DMS 273 treated with DMSO at 0.1 percent for 48 hours (cell line): ENCODE measurements at regions not wholly inside any gene's neighbourhood (a gene's known extent, or its start where the extent isn't known, plus 50 kb on each side); places are given as distances from the start of the nearest gene placed in this dataset.

Experiments used
- DNase-seq: peaks from one replicate; lab custom pipeline; 2025; lab: John Stamatoyannopoulos, UW

DNA sequence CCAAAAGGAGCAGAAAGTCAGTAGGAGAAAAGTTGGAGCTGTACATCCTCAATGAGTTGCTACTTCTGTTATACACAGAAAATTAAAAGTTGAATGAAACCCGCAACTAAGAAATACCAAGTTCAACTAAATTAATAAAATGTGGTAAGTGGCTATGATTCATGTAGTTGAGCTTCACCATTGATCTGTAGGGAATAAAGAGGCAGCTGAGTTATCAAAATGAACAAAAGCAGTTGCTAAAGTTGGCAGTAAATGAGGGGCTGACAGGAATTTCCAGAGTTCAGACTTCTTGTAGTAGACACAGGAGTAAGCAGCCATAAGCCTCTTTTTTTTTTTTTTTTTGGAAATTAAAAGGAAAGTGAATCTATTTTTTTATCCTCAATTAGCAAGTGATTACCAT, 234.6 kb downstream of the POSTN start:
- no peak for DNase-seq

DNA sequence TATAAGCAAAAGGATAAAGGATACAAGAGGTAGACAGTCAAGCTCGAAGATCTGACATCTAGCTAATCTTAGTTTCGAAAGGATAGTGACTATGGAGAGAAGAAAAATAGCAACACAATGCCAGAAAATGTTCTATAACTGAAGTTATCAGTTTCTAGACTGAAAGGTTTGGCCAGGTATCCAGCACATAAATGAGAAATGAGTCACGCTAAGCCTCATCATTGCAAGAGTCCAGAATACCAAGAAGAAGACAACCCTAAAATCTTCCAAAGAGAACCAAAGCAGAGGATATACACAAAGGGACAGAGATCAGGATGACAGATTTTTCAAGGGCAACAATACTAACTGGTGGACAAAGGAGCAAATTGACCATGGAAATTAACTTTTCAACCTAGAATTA, 237.0 kb downstream of the POSTN start:
- DNase-seq = no peak

DNA sequence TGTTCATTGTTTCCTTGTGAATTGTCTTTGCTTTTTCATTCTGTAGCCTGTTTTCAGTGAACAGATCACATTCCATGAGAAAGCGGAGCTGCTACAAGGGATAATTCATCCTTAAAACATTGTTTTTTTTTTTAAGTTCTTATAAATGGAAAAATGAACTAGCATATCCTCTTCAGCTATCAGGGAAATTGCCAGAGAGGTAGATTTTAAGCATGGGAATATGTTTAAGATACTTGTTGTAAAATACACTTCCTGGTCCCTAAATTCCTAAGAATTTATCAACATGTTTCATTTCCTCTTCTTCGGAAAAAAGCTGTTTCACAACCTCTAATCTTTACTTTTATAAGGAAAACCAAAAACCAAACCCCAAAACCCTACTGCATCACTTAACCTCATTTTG, 238.0 kb downstream of the POSTN start:
- DNase-seq = no peak

DNA sequence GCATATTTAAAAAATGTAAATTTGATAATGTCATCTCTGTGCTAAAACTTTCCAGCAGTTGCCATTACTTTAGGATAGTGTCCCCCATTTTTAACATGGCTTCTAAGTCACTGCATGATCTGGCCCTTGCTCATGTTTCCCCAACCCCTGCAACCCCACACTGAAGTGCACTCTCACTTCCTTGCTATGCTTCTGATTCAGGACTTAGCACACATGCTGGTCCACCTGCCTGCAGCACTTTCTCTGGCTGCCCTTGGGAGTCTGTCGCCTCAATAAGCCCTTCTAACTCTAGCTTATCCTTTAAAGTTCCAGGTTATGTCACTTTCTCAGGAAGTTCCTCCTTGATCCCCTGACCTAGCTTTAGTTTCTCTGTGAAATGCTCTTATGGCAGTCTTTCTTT, 241.0 kb downstream of the POSTN start:
- no peak for DNase-seq

DNA sequence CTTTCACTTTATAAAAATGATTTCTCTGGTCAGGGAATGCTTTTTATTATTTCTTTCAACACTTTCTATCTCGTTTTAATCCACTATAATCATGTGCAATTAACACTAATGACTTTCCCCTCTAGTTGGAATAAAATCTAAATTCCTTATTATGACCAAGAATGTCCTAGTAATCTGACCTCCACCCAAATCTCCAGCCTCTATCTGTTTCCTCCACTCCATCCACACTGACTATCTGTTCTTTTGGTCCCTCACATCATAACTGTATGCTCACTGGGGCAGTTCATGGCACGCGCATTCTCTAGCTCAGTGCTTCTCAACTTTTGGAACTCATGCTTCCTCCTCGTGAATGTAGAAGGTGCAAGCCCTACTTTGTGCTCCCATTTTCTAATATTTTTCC, 244.7 kb downstream of the POSTN start:
- DNase-seq = no peak

DNA sequence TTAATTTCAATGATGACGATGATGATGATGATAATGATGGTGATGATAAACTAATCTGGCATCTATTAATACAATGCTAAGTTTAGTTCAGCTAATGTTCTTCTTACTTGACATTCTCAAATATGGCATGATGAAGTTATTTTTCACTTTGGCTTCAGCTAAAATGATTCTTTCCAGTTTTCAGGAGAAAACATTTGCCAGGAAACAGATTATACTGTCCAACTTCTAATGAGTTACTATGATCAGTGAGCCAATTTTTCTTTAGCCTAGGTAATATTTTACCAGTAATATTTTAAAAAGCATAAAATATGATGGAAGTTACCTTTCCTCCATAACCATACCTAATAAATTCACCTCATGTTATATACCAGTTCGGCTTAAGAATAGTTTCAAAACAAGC, 245.7 kb upstream of the CSNK1A1L start:
- DNase-seq = no peak

DNA sequence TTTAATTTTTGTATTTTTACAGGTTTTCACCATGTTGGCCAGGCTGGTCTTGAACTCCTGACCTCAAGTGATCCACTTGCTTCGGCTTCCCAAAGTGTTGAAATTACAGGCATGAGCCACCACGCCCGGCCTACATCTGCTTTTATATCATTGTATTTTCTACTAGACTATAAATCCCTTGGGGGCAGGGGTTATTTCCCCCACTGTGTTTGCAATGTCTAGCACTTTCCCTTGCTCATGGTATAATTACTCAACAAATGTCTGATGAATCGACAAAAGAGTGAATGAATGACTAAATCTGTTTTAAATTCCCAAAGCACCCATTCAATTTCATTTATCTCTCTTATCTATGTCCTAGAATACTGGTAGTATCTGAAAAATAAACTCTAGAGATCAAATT, 244.5 kb upstream of the CSNK1A1L start:
- DNase-seq = no peak

DNA sequence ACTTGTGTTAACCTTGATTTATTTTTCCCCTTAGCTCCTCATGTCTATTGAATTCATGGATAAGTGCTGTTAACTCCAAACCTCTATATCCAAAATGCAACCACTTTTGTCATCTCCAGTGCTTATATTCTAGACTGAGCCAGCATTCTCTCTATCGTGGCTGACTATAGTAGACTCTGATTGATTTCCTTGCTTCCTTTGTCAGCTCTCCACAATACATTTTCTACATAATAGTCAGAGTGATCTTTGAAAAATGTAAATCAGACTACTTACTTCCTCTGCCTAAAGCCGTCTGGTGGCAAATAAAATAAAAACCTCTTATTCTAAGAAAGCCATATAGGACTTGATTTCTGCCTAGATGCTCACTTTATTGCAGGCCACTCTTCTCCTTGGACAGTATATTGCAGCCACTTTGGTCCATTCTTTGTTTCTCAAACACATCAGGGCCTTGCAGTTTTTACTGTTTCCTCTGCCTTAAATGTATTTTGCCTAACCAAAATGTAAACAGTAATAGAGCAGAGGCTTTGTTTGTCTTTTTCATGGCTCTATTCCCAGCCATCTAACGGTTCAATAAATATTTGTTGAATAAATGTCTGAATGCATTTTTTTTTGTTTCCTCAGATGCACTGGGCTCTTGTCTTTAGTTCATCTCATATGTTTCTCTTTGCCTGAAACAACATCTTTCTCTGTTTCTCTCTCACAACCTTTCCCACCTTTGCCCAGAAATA, 243.6 kb upstream of the CSNK1A1L start:
- DNase-seq = no peak

DNA sequence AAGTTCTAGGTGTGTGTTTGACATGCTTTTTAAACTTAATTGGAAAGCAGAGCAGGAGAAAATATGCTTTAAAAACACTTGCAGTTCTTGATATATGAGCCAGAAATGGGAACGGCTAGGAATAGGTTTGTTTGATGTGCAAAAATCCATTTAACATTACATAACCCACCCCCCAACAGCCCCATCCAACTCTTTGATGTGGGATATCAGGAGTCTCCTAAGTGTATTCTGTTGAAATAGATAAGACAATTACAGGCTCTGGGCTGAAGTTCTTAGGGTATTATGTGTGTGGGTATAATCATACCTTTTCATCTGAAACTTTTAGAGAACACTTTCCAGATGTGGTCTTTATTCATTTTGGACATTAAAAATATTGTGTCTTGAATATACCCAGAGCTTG, 240.4 kb upstream of the CSNK1A1L start:
- DNase-seq = no peak

DNA sequence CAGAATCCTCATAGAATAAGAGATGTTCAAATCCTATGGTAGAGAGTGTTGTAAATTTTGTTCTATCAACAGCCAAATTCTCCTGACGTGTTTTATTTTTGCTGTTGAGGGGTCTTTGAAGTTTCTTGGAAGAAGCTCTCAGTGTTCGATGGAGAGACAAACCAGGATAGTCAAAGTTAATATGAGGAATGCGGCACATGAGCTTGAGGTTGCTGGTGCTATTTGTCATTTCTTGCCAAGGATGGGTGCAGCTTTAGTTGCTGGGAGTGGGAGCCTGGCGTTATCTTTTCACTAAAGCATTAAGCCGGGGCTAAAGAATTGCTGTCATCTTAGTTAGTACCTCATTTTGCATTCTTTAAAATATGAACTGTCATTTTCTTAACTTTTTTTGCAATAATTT, 239.9 kb upstream of the CSNK1A1L start:
- no peak for DNase-seq

DNA sequence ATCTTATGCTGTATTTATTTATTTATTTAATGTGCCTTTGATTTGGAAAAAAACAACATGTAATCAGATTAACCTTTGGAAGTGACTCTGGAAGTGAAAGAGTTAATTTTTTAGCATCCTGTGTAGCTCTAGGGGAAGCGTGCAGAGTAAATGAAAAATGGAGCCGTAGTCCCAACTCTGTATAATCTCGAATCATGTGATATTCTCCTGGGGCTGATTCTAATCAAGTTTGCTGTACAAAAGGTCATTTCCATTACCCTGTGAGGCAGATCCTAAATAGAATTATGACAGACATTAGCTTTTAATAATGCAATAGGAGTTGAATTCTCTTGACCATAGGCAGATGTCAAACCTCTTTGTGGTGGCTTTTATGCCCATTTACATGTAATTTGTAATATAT, 238.6 kb upstream of the CSNK1A1L start:
- no peak for DNase-seq

DNA sequence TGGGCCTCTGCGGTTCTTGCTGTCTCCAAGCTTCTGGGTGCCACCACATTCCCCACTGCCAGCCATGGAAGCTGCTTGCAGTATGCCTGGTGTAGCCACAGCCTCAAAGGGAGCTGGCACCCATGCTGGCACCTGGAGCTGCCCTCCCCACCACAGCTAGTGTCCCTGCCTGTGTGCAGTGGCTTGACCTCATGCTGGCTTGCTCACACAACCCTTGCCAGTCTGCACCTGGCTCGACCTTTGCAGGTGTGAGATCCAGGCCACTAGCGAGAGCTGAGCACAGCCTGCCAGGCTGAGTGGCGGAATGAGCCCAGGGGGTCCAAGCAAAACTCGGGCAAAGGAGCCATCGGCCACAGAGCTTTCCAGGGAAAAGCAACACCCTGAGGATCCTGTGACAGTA, 236.7 kb upstream of the CSNK1A1L start:
- no peak for DNase-seq

DNA sequence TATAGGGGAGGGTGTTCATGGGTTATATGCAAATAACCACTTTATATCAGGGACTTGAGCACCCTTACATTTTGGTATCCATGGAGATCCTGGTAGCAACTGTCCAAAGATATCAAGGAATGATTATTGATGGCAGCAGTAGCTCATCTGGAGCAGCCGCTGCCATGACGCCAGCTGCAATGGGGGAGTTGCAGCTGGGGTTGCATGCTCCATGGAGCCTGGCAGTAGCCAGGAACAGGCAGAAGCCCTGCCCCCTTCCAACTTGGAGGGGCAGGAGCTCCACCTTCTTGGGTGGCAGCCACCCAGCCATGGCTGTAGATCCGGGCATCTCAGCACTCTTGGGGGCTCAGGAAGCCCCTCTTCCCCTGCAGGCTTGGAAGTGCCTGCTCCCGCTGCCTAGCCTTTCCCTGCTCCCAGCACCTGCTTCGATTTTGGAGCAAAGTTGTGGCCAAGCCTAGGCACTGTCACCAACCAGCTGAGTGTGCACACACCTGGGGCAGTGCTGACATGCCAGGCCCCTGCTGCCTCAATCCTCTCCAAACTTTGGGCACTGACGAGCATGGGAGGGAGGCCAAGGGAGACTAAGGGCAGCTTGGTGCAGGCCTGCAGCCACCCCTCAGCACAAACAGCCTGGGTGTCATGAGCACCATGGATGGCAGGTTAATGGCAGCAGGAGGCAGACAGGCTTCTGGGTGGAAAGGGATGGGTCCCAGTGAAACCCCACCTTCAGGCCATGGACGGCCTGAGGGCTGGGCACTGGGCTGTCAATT, 235.6 kb upstream of the CSNK1A1L start:
- DNase-seq = no peak

DNA sequence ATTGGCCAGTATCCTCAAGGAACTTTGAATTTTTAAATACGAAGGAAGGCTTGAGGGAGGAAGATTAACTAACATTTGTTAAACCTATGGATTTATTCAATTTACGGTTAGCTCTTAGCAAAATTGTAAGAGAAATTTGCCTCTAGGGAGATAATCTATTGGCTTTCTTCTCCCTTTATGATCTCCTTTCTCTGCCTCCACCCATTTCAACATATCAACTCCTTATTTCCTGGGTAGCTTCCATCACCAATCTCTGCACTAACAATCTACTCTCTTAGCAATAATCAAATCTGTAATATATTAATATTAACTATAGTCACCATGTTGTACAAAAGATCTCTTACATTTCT, 233.9 kb upstream of the CSNK1A1L start:
- no peak for DNase-seq

DNA sequence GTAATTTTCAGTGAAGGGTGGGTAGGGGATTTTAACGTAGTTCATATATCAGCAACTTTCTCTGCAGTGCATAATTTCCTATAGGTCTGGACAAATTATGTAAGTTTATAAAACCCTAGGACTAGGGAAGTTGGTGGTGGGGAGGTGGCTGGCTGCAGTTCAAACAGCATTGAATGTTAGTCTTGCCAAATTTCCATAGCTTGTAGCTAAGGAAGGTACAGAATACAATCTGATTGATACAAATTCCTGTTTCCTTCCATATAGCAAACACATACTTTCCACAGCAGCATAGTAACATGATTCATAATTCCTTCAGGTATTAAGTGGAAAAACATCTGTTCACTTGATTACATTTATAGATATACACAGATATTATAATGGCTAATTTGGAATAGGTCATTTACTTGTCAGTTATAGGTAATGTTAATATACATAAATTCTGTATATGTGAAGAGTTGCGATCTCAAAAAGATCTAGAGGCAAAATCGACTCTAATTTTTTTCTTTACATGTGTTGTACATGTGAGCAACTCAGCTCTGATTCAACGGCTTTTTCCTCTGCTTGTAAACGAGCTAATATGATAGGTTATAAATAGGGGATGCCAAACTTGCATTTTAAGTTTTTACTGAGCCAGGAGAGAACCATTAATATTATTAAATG, 233.4 kb upstream of the CSNK1A1L start:
- DNase-seq = no peak

DNA sequence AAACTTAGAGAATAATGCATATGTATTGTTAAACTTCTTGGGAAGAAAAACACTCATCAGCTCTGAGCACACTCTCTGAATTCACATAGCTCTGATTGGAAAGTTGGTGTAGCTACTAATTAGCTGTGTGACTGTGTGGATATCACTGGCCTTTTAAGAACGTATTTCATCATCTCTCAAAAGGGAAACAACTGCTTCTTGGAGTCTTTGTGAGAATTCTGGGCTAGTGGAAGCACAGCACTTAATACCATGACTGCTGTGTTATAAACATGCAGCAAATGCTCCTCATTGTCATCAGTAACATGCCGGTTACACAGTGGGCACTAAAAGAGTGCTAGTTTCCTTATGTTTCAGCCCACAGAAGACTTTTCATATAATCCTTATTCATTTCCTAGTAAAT, 220.9 kb upstream of the CSNK1A1L start:
- no peak for DNase-seq

DNA sequence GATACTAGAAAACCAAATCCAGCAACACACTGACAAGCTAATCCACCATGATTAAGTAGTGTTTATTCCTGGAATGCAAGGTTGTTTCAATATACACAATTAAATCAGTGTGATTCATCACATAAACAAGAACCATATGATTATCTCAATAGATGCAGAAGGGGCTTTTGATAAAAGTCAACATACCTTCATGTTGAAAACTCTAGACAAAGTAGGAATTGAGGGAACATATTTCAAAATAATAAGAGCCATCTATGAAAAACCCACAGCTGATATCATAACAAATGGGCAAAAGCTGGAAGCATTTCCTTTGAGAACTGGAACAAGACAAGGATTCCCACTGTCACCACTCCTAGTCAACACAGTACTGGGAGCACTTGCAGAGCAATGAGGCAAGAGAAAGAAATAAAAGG, 213.6 kb upstream of the CSNK1A1L start:
- DNase-seq = no peak

DNA sequence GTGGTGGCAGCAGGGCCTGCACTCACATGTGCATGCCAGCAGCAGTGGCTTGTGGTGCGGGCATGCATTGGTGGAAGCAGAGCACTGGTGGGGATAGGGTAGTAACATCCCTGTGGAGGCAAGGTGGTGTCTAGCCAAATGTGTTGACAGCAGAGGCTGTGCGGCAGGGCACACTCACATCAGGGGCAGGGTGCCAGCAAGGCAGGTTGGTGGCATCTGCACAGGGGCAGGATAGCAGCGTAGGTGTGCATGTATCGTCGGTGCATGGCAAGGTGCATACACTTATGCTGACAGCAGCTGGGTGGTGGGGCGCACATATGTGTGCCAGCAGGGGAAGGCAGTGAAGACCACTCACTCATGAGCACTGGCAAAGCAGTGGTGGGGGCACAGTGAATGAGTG, 211.5 kb upstream of the CSNK1A1L start:
- DNase-seq = no peak

DNA sequence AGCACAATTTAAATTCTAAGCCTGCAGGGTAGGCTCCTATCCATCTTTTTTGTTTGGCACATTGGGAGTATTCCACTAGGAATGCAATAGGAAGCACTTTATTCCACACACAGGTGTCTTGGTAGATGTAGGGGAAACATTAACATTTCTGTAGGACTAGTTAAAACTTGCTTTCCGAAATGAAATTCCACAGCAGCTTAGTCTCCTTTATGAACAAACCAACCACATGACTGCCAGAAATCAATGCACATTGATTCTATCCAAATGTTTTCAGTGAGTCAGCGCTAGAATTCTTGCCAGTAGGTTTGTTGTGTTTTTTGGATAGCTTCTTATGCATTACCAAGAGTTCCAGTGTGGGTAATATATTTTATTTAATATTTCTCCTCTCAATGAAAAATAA, 207.9 kb upstream of the CSNK1A1L start:
- DNase-seq = no peak

DNA sequence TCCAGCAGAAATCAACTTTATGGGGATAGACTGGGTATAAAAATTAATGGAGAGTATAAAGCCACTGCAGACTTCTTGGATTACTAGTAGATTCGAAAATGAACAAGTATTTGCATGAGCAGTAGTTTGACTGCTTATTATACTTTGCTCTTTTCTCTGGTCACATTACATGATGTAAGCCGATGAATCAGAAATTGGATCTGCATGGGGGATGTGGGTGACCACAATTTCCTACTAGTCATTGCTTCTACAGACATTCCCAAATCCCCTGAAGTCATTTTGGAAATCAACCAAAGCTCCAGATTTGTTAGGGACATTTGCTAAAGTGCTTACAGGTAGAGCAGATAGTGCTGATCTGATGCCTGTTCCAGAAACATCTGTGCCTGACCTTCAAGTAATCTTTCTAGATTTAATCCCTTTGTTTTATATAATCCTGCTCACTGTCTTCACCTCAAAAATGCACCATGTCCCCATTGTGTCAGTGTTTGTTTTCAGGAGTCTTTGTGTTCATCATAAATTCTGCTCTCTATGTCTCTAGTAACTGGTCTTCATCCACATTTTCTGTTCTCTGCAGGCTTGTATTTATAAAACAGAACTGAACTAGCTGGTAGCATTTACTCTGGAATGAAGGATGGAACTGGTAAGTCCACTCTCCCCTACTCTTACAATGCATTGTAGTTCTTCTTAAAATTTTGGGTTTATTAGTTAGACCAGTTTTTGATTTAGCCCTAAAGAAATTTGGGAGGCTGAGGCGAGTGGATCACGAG, 201.5 kb upstream of the CSNK1A1L start:
- DNase-seq = no peak

DNA sequence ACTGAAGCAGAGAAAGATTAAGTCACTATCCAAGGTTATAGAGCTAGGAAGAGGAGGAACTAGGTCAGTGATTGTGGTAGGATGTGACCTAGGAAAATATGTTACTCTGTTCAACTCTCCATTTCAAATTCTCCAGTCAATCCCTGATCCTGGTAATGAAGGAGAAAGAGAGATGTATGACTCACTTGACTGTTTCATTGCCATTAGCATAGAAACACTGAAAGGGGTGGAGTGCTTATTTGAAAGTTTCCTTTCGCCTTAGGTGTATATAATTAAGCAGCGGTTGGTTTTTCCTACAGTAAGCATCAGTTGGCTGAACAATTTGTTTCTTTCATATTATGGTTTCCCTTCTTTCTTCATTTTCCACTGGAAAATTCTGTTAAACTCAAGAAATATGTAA, 198.1 kb upstream of the CSNK1A1L start:
- no peak for DNase-seq

DNA sequence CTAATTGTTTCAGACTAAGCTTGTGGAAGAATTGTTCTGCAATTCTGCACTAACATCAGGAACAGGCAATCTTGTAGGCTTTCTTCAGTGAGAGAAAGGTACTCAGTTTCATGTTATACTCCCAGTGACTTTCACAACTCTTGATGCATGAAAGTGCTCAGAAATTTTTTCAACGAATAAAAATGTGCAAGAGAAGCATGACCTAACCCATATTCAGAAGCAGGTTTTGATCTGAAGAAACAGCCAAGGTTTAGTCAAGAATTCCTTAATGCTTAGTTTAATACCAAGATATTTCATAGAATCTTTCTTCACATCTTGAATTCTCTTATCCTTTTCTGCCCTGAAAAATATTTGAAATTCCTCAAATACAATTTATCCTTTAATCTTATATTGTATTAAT, 197.2 kb upstream of the CSNK1A1L start:
- no peak for DNase-seq

DNA sequence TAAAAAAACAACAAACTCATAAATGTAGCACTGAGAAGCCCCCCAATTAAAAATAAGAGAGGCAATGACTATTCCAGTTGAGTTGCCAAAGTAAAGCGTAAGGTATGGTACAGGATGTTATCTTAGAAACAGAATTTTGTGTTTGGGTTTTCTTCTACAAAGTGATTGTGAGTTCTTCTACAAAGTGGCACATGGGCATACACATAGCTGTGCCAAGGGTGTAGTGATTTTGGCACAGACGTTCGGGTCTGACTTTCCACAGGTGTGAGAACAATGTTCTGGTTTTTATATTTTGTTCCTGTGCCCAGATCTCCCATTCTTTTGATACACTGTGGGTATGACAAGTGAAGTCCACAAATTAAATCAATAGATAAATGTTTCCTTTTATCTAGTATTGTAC, 190.1 kb upstream of the CSNK1A1L start:
- no peak for DNase-seq
